CD14-positive monocyte (primary cell): ENCODE measurements at regions not wholly inside any gene's neighbourhood (a gene's known extent, or its start where the extent isn't known, plus 50 kb on each side); places are given as distances from the start of the nearest gene placed in this dataset.

Source experiments
- DNase-seq, 3 donors: peaks; one replicate each; pipeline ENCODE4 v3.0.0-alpha.2; 2011 to 2022
- H2AFZ ChIP-seq: 2 replicates; pipeline ENCODE4 v1.6.0; 2012; ENCODE audit warnings: mild to moderate bottlenecking, low read depth, low read length, inconsistent platforms; ENCODE audit not compliant: insufficient read depth, poor library complexity, severe bottlenecking
- H3K27ac ChIP-seq, 2 donors: 1 replicate in 1 of 2; 2 replicates in 1 of 2; pipeline ENCODE4 v1.5.1; 2012 to 2013; ENCODE audit warnings: low read length in 2 of 2, control low read depth in 1 of 2, inconsistent platforms in 1 of 2, low read depth in 1 of 2, mild to moderate bottlenecking in 1 of 2
- H3K27me3 ChIP-seq, 2 donors: one replicate each; pipeline versions ENCODE4 v1.6.0 to v1.6.1; 2011 to 2013; ENCODE audit warnings: low read length in 2 of 2; ENCODE audit not compliant: control insufficient read depth in 2 of 2, insufficient read depth in 2 of 2
- H3K36me3 ChIP-seq, 2 donors: replicated peaks in 1 of 2; 1 replicate in 1 of 2; 2 replicates in 1 of 2; pipeline versions ENCODE4 v1.5.1 to v1.6.1; 2012 to 2013; ENCODE audit warnings: low read length in 2 of 2, control low read depth in 1 of 2, inconsistent platforms in 1 of 2, mild to moderate bottlenecking in 1 of 2; ENCODE audit not compliant: insufficient read depth in 2 of 2, control insufficient read depth in 1 of 2
- H3K4me1 ChIP-seq, 2 donors: 1 replicate in 1 of 2; 2 replicates in 1 of 2; pipeline versions ENCODE4 v1.5.1 to v1.6.1; 2012 to 2013; ENCODE audit warnings: low read length in 2 of 2, control low read depth in 1 of 2, inconsistent platforms in 1 of 2, mild to moderate bottlenecking in 1 of 2, moderate library complexity in 1 of 2; ENCODE audit not compliant: insufficient read depth in 2 of 2, control insufficient read depth in 1 of 2
- H3K4me2 ChIP-seq: replicated peaks from 2 replicates; pipeline ENCODE3; 2012; ENCODE audit warnings: low read length, moderate library complexity, mild to moderate bottlenecking; ENCODE audit not compliant: poor library complexity, severe bottlenecking; ENCODE audit errors: extremely low read depth
- H3K4me3 ChIP-seq, 3 experiments: fragments of 200-600 bp in 1 of 3; sonication (generic) in 1 of 3; replicated peaks in 1 of 3; 1 replicate in 2 of 3; 2 replicates in 1 of 3; pipeline ENCODE4 v1.5.1; 2011 to 2013; ENCODE audit warnings: low read length in 3 of 3, mild to moderate bottlenecking in 3 of 3, control low read depth in 2 of 3, low read depth in 2 of 3, inconsistent platforms in 1 of 3, moderate library complexity in 1 of 3
- H3K79me2 ChIP-seq: 2 replicates; pipeline ENCODE4 v1.6.0; 2012; ENCODE audit warnings: mild to moderate bottlenecking, control low read depth, inconsistent platforms, low read length, moderate library complexity; ENCODE audit not compliant: insufficient read depth
- H3K9ac ChIP-seq: 2 replicates; pipeline ENCODE4 v1.6.0; 2017; ENCODE audit warnings: low read length, mild to moderate bottlenecking; ENCODE audit not compliant: insufficient read depth, poor library complexity, severe bottlenecking
- H3K9me3 ChIP-seq, 2 donors: replicated peaks in 1 of 2; 1 replicate in 1 of 2; 2 replicates in 1 of 2; pipeline versions ENCODE4 v1.5.1 to v1.6.1; 2012 to 2013; ENCODE audit warnings: low read length in 2 of 2, control low read depth in 1 of 2; ENCODE audit not compliant: control insufficient read depth in 1 of 2, insufficient read depth in 1 of 2
- H4K20me1 ChIP-seq: 2 replicates; pipeline ENCODE4 v1.6.0; 2012; ENCODE audit warnings: mild to moderate bottlenecking, low read length, control low read depth, moderate library complexity; ENCODE audit not compliant: insufficient read depth
- H3K27ac Mint-ChIP-seq, 7 donors: one replicate each; pipeline ENCODE4 v1.8.0; 2020; ENCODE audit warnings: mild to moderate bottlenecking in 7 of 7, mixed read lengths in 7 of 7, moderate library complexity in 6 of 7, inconsistent platforms in 2 of 7
- H3K27me3 Mint-ChIP-seq, 3 donors: one replicate each; pipeline ENCODE4 v1.8.0; 2021 to 2022; ENCODE audit warnings: low read depth in 3 of 3, mild to moderate bottlenecking in 3 of 3, mixed read lengths in 3 of 3, moderate library complexity in 3 of 3, inconsistent platforms in 1 of 3
- H3K36me3 Mint-ChIP-seq, 2 donors: one replicate each; pipeline ENCODE4 v1.8.0; 2020; ENCODE audit warnings: mixed read lengths in 2 of 2, inconsistent platforms in 1 of 2, mild to moderate bottlenecking in 1 of 2
- H3K4me1 Mint-ChIP-seq: one replicate; pipeline ENCODE4 v1.8.0; 2020; ENCODE audit warnings: mild to moderate bottlenecking, mixed read lengths
- H3K4me3 Mint-ChIP-seq, 2 donors: one replicate each; pipeline ENCODE4 v1.8.0; 2020; ENCODE audit warnings: mild to moderate bottlenecking in 2 of 2, mixed read lengths in 2 of 2, moderate library complexity in 1 of 2
- H3K9me3 Mint-ChIP-seq, 7 donors: one replicate each; pipeline ENCODE4 v1.8.0; 2020 to 2022; ENCODE audit warnings: mixed read lengths in 7 of 7, mild to moderate bottlenecking in 6 of 7, moderate library complexity in 6 of 7, inconsistent platforms in 2 of 7
- CTCF ChIP-seq: fragments of 200-600 bp; IDR thresholded peaks from one replicate; pipeline ENCODE4 v1.8.0; 2022; ENCODE audit warnings: antibody characterized with exemption, mild to moderate bottlenecking
- WGBS: methylation state at CpG from one replicate; pipeline ENCODE4 v1.1.5; 2013; ENCODE audit warnings: missing lambda C conversion rate; ENCODE audit not compliant: insufficient coverage; 5-methylcytosine and 5-hydroxymethylcytosine counted together
- intact Hi-C, 2 donors: fragments of 100-400 bp; cut with micrococcal nuclease; formaldehyde crosslinking; loops; one replicate each; pipeline versions ENCODE4 v1.15.0 to v1.15.1; 2023

- Histone ChIP-seq H3K4me2 (no peak overlapping the region), H3K9ac (no peak overlapping the region), H3K36me3 (no peaks in the 10 kb centered on the region), H3K27ac (no peak overlapping the region), H2AFZ (no peak overlapping the region), H3K4me1 (no peaks in the 10 kb centered on the region), H3K27me3 (no peaks in the 10 kb centered on the region), H3K9me3 (peaks cover 0 to 6% of the 10 kb centered on the region in 2 donors), H3K4me3 (no peak overlapping the region), H4K20me1 (no peaks in the 10 kb centered on the region), H3K79me2 (no peaks in the 10 kb centered on the region)
- Mint-ChIP-seq H3K9me3 (peaks cover 0 to 10% (median 3%) of the 10 kb centered on the region in 7 donors), H3K27ac (no peak overlapping the region), H3K4me1 (no peaks in the 10 kb centered on the region), H3K27me3 (peaks cover 0 to 3% (median 0%) of the 10 kb centered on the region in 3 donors), H3K4me3 (no peak overlapping the region), H3K36me3 (no peaks in the 10 kb centered on the region)
- TF ChIP-seq CTCF: no peak
- 89% methylated on average over 1 of the region's 1 CpG for WGBS
- intact Hi-C loops: no loop called here
- no peak for DNase-seq
Observed at GRCh38 chr16:6231398-6231797, 1101.2 kb upstream of the RBFOX1 start.

GRCh38 chr16:6229186-6229585 is 1103.5 kb upstream of the RBFOX1 start:
- no peaks in the 10 kb centered on the region for H3K4me1 ChIP-seq
- intact Hi-C loops: no loop called here
- no peak overlapping the region for H3K27ac Mint-ChIP-seq
- H2AFZ ChIP-seq: no peak overlapping the region
- no peaks in the 10 kb centered on the region for H3K36me3 Mint-ChIP-seq
- no peaks in the 10 kb centered on the region for H3K36me3 ChIP-seq
- no peaks in the 10 kb centered on the region for H3K27me3 ChIP-seq
- peaks cover 0 to 10% (median 3%) of the 10 kb centered on the region in 7 donors for H3K9me3 Mint-ChIP-seq
- no peaks in the 10 kb centered on the region for H3K79me2 ChIP-seq
- WGBS: 66% methylated on average over 2 of the region's 6 CpGs
- no peak overlapping the region for H3K9ac ChIP-seq
- H3K27ac ChIP-seq: no peak overlapping the region
- H3K4me1 Mint-ChIP-seq: no peaks in the 10 kb centered on the region
- TF ChIP-seq CTCF: no peak
- DNase-seq: no peak
- peaks cover 0 to 6% of the 10 kb centered on the region in 2 donors for H3K9me3 ChIP-seq
- H3K4me3 ChIP-seq: no peak overlapping the region
- peaks cover 0 to 3% (median 0%) of the 10 kb centered on the region in 3 donors for H3K27me3 Mint-ChIP-seq
- no peak overlapping the region for H3K4me3 Mint-ChIP-seq
- no peak overlapping the region for H3K4me2 ChIP-seq
- H4K20me1 ChIP-seq: no peaks in the 10 kb centered on the region
